ENCODE measurements at regions not wholly inside any gene's neighbourhood (a gene's known extent, or its start where the extent isn't known, plus 50 kb on each side); places are given as distances from the start of the nearest gene placed in this dataset.
"Not testable (repeated sequence)": the region's sequence is repeated elsewhere in the genome, so short reads cannot be mapped to it uniquely, and the experiment has no call there.

- DNase-seq (ENCODE audit: low spot score): no peak
These were observed 260.3 kb downstream of the ADGRD1 start for GRCh38 chr12:131213896-131214442.

- DNase-seq (ENCODE audit: low spot score): not testable (repeated sequence)
These were observed 261.2 kb downstream of the ADGRD1 start for GRCh38 chr12:131214936-131215335.

- DNase-seq (ENCODE audit: low spot score): not testable (repeated sequence)
These were observed 262.9 kb downstream of the ADGRD1 start for GRCh38 chr12:131216587-131216986.

GRCh38 chr12:131217024-131217586 lies 263.4 kb downstream of the ADGRD1 start:
- no peak for DNase-seq (ENCODE audit: low spot score)

- no peak for DNase-seq (ENCODE audit: low spot score)
These were observed 264.6 kb downstream of the ADGRD1 start for GRCh38 chr12:131218026-131218922.

GRCh38 chr12:131218923-131219669 lies 265.4 kb downstream of the ADGRD1 start:
- DNase-seq (ENCODE audit: low spot score): no peak

- DNase-seq (ENCODE audit: low spot score): no peak
These were observed 266.1 kb downstream of the ADGRD1 start for GRCh38 chr12:131219670-131220330.

- no peak for DNase-seq (ENCODE audit: low spot score)
These were observed 266.6 kb downstream of the ADGRD1 start for GRCh38 chr12:131220331-131220685.

- no peak for DNase-seq (ENCODE audit: low spot score)
These were observed 267.6 kb downstream of the ADGRD1 start for GRCh38 chr12:131221061-131221956.

GRCh38 chr12:131221957-131222328 lies 268.2 kb downstream of the ADGRD1 start:
- no peak for DNase-seq (ENCODE audit: low spot score)

- DNase-seq (ENCODE audit: low spot score): peak; percentile 5
These were observed 268.8 kb downstream of the ADGRD1 start for GRCh38 chr12:131222329-131223139.

GRCh38 chr12:131223171-131223761 lies 269.6 kb downstream of the ADGRD1 start:
- DNase-seq (ENCODE audit: low spot score): no peak

- no peak for DNase-seq (ENCODE audit: low spot score)
These were observed 270.1 kb downstream of the ADGRD1 start for GRCh38 chr12:131223791-131224225.

GRCh38 chr12:131224226-131225065 lies 270.7 kb downstream of the ADGRD1 start:
- peak; percentile 83 for DNase-seq (ENCODE audit: low spot score)

- not testable (repeated sequence) for DNase-seq (ENCODE audit: low spot score)
These were observed 271.3 kb downstream of the ADGRD1 start for GRCh38 chr12:131225066-131225380.

GRCh38 chr12:131226345-131227265 lies 272.9 kb downstream of the ADGRD1 start:
- DNase-seq (ENCODE audit: low spot score): no peak

- not testable (repeated sequence) for DNase-seq (ENCODE audit: low spot score)
These were observed 273.9 kb downstream of the ADGRD1 start for GRCh38 chr12:131227641-131228040.

GRCh38 chr12:131229079-131229425 lies 275.3 kb downstream of the ADGRD1 start:
- not testable (repeated sequence) for DNase-seq (ENCODE audit: low spot score)
